ENCODE measurements at regions not wholly inside any gene's neighbourhood (a gene's known extent, or its start where the extent isn't known, plus 50 kb on each side); places are given as distances from the start of the nearest gene placed in this dataset.

- Histone ChIP-seq H3K27me3 (ENCODE audit: low read depth) (peaks cover 6% of the 10 kb centered on the region), H3K4me3 (no peak overlapping the region), H3K36me3 (no peaks in the 10 kb centered on the region), H3K4me1 (no peaks in the 10 kb centered on the region), H3K9me3 (no peaks in the 10 kb centered on the region), H3K27ac (no peak overlapping the region)
- DNase-seq (no peak), ATAC-seq (no peak)
- intact Hi-C loops (cut with DNase I) = no loop called here
- TF ChIP-seq CTCF (IDR thresholded peaks at IDR 0.05) = no peak
Measured at GRCh38 chr5:2205185-2205585, 322.5 kb upstream of the IRX4 start.

DNA sequence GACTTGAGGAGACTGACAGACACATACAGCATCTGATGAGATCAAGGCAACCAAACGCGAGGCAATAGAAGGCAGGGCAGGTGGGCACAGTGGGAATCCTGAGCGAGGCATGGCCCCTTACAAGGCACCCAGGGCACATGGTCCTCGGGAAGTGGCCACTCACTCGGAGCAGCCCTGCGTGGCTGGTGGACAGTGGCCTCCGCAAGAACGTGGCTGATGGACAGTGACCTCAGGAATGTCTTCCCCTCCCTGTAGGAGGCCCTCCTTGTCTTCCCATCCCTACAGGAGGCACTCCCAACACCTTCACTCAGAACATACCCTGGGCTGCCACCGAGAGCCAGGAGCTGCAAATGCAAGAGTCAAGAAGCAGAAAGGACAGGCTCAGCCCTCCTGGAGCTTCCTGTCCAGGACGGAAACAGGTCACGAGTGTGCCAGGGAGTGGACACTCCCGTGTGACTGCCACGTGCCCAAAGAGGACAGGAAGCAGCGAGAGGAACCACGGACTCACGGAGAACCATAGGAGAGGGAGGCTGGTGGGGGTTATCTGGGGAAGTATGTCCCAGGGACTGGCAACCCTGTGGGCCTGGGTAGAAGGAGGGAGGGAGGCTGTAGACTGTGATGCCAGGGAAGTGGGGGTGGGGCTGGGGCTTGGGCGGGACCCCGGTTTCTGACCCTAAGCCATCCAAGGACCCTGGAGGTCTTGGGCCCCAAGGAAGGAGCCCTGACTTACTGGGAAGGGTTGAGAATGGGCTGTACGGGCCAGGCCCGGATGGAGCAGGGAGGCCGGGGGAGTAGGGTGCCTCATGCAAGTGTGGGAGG, 321.9 kb upstream of the IRX4 start:
- no peak for DNase-seq
- intact Hi-C loops (cut with DNase I) = no loop called here
- H3K36me3 ChIP-seq = no peaks in the 10 kb centered on the region
- TF ChIP-seq CTCF (IDR thresholded peaks at IDR 0.05) = no peak
- no peaks in the 10 kb centered on the region for H3K4me1 ChIP-seq
- no peaks in the 10 kb centered on the region for H3K9me3 ChIP-seq
- H3K27me3 ChIP-seq (ENCODE audit: low read depth) = peaks cover 6% of the 10 kb centered on the region
- no peak for ATAC-seq
- H3K4me3 ChIP-seq = no peak overlapping the region
- H3K27ac ChIP-seq = no peak overlapping the region

GRCh38 chr5:2203774-2204173, 321.0 kb upstream of the IRX4 start:
- no peak overlapping the region for H3K4me3 ChIP-seq
- peaks cover 6% of the 10 kb centered on the region for H3K27me3 ChIP-seq (ENCODE audit: low read depth)
- no peak overlapping the region for H3K27ac ChIP-seq
- DNase-seq (no peak), ATAC-seq (no peak)
- H3K36me3 ChIP-seq = no peaks in the 10 kb centered on the region
- H3K4me1 ChIP-seq = no peaks in the 10 kb centered on the region
- no peaks in the 10 kb centered on the region for H3K9me3 ChIP-seq
- intact Hi-C loops (cut with DNase I) = no loop called here
- no peak for TF ChIP-seq CTCF (IDR thresholded peaks at IDR 0.05)

- intact Hi-C loops (cut with DNase I) = no loop called here
- TF ChIP-seq CTCF (IDR thresholded peaks at IDR 0.05) = no peak
- Histone ChIP-seq H3K36me3 (no peaks in the 10 kb centered on the region), H3K9me3 (no peaks in the 10 kb centered on the region), H3K4me3 (no peak overlapping the region), H3K27me3 (ENCODE audit: low read depth) (no peaks in the 10 kb centered on the region), H3K4me1 (no peaks in the 10 kb centered on the region), H3K27ac (no peak overlapping the region)
- ATAC-seq = no peak
- no peak for DNase-seq
Measured at GRCh38 chr5:2201832-2202231, 319.1 kb upstream of the IRX4 start.

GRCh38 chr5:2201421-2201820, 318.7 kb upstream of the IRX4 start:
- ATAC-seq = no peak
- no peak for TF ChIP-seq CTCF (IDR thresholded peaks at IDR 0.05)
- intact Hi-C loops (cut with DNase I) = no loop called here
- Histone ChIP-seq H3K4me3 (no peak overlapping the region), H3K9me3 (no peaks in the 10 kb centered on the region), H3K27ac (no peak overlapping the region), H3K27me3 (ENCODE audit: low read depth) (no peaks in the 10 kb centered on the region), H3K4me1 (no peaks in the 10 kb centered on the region), H3K36me3 (no peaks in the 10 kb centered on the region)
- DNase-seq = no peak

Data from lower lobe of right lung (tissue), 2 donors.